CD4-positive, CD25-positive, alpha-beta regulatory T cell (primary cell): ENCODE measurements at regions not wholly inside any gene's neighbourhood (a gene's known extent, or its start where the extent isn't known, plus 50 kb on each side); places are given as distances from the start of the nearest gene placed in this dataset.
A peak's percentile ranks its signal among the peaks of the same experiment; 100 is the strongest.

Experiments
- ATAC-seq, 2 donors: fragments of 150-1000 bp; cut with Tn5 transposase; one replicate each; pipeline ENCODE4 v1.10.0; 2021; ENCODE audit warnings: low read depth in 2 of 2, moderate number of reproducible peaks in 2 of 2, moderate library complexity in 1 of 2
- DNase-seq, 3 donors: peaks; one replicate each; pipeline versions ENCODE4 v3.0.0 to v3.0.0-alpha.2; 2012 to 2022; ENCODE audit warnings: mixed read lengths in 1 of 3
- H3K27ac ChIP-seq: one replicate; pipeline ENCODE4 v1.7.0; 2013; ENCODE audit warnings: mild to moderate bottlenecking, low read length; ENCODE audit not compliant: insufficient read depth, poor library complexity, severe bottlenecking
- H3K27me3 ChIP-seq: one replicate; pipeline ENCODE4 v1.7.0; 2013; ENCODE audit warnings: low read length; ENCODE audit not compliant: control insufficient read depth, insufficient read depth
- H3K36me3 ChIP-seq: one replicate; pipeline ENCODE4 v1.7.0; 2013; ENCODE audit warnings: mild to moderate bottlenecking, low read length, moderate library complexity; ENCODE audit not compliant: control insufficient read depth, insufficient read depth
- H3K4me1 ChIP-seq: 2 replicates; pipeline ENCODE4 v1.7.0; 2013; ENCODE audit warnings: mild to moderate bottlenecking, low read length; ENCODE audit not compliant: insufficient read depth, control insufficient read depth, poor library complexity, severe bottlenecking
- H3K4me3 ChIP-seq: one replicate; pipeline ENCODE4 v1.7.0; 2013; ENCODE audit warnings: low read depth, mild to moderate bottlenecking, low read length, moderate library complexity
- H3K9me3 ChIP-seq, 2 experiments: 1 replicate in 1 of 2; 2 replicates in 1 of 2; pipeline ENCODE4 v1.7.0; 2013; ENCODE audit warnings: low read length in 2 of 2, mild to moderate bottlenecking in 1 of 2, moderate library complexity in 1 of 2; ENCODE audit not compliant: control insufficient read depth in 2 of 2
- H3K27ac Mint-ChIP-seq, 3 donors: one replicate each; pipeline ENCODE4 v1.8.0; 2020 to 2022; ENCODE audit warnings: mild to moderate bottlenecking in 3 of 3, mixed read lengths in 3 of 3, moderate library complexity in 2 of 3
- H3K27me3 Mint-ChIP-seq: one replicate; pipeline ENCODE4 v1.8.0; 2022; ENCODE audit warnings: mild to moderate bottlenecking, mixed read lengths
- H3K36me3 Mint-ChIP-seq: one replicate; pipeline ENCODE4 v1.8.0; 2020; ENCODE audit warnings: mixed read lengths
- H3K4me1 Mint-ChIP-seq, 4 donors: one replicate each; pipeline ENCODE4 v1.8.0; 2020 to 2022; ENCODE audit warnings: mixed read lengths in 4 of 4, mild to moderate bottlenecking in 1 of 4
- H3K4me3 Mint-ChIP-seq, 4 donors: one replicate each; pipeline ENCODE4 v1.8.0; 2020 to 2022; ENCODE audit warnings: mild to moderate bottlenecking in 4 of 4, mixed read lengths in 4 of 4, moderate library complexity in 3 of 4
- H3K9me3 Mint-ChIP-seq, 7 donors: one replicate each; pipeline ENCODE4 v1.8.0; 2020 to 2022; ENCODE audit warnings: mixed read lengths in 7 of 7, mild to moderate bottlenecking in 3 of 7, moderate library complexity in 2 of 7

DNA sequence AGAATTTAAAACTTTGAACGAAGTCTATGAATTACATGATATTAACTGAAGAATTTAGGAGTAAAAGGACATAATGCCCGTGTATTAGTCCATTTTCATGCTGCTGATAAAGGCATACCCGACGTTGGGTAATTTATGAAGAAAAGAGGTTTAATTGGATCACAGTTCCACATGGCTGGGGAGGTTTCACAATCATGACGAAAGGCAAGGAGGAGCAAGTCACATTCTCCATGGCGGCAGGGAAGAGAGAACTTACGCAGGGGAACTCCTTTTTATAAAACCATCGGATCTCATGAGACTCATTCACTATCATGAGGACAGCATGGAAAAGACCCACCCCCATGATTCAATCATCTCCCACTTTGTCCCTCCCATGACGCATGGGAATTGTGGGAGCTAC lies 210.6 kb downstream of the CD83 start:
- Histone ChIP-seq H3K4me3 (no peak overlapping the region), H3K4me1 (no peaks in the 10 kb centered on the region), H3K27ac (no peak overlapping the region), H3K27me3 (no peaks in the 10 kb centered on the region), H3K36me3 (no peaks in the 10 kb centered on the region), H3K9me3 (no peaks in the 10 kb centered on the region)
- H3K27me3 Mint-ChIP-seq = peaks cover 18% of the 10 kb centered on the region
- ATAC-seq = no peak
- no peaks in the 10 kb centered on the region for H3K4me1 Mint-ChIP-seq
- DNase-seq = no peak
- H3K27ac Mint-ChIP-seq = no peak overlapping the region
- no peak overlapping the region for H3K4me3 Mint-ChIP-seq
- peaks cover 0 to 2% (median 0%) of the 10 kb centered on the region in 7 donors for H3K9me3 Mint-ChIP-seq
- H3K36me3 Mint-ChIP-seq = no peaks in the 10 kb centered on the region

- Mint-ChIP-seq H3K36me3 (no peaks in the 10 kb centered on the region), H3K4me3 (no peak overlapping the region), H3K4me1 (no peaks in the 10 kb centered on the region), H3K27me3 (peaks cover 22% of the 10 kb centered on the region), H3K9me3 (peaks cover 2 to 9% (median 4%) of the 10 kb centered on the region in 7 donors), H3K27ac (no peak overlapping the region)
- Histone ChIP-seq H3K4me1 (no peaks in the 10 kb centered on the region), H3K27me3 (no peaks in the 10 kb centered on the region), H3K9me3 (no peaks in the 10 kb centered on the region), H3K27ac (no peak overlapping the region), H3K4me3 (no peak overlapping the region), H3K36me3 (no peaks in the 10 kb centered on the region)
- no peak for DNase-seq
- ATAC-seq = no peak
These were observed 216.2 kb downstream of the CD83 start for GRCh38 chr6:14333556-14334305.

GRCh38 chr6:14335071-14335470 lies 217.5 kb downstream of the CD83 start:
- Histone ChIP-seq H3K4me3 (no peak overlapping the region), H3K36me3 (no peaks in the 10 kb centered on the region), H3K27me3 (no peaks in the 10 kb centered on the region), H3K27ac (no peak overlapping the region), H3K9me3 (no peaks in the 10 kb centered on the region), H3K4me1 (no peaks in the 10 kb centered on the region)
- H3K9me3 Mint-ChIP-seq = peaks cover 2 to 9% (median 4%) of the 10 kb centered on the region in 7 donors
- no peaks in the 10 kb centered on the region for H3K36me3 Mint-ChIP-seq
- ATAC-seq = no peak
- H3K4me3 Mint-ChIP-seq = no peak overlapping the region
- peaks cover 22% of the 10 kb centered on the region for H3K27me3 Mint-ChIP-seq
- no peak for DNase-seq
- no peaks in the 10 kb centered on the region for H3K4me1 Mint-ChIP-seq
- H3K27ac Mint-ChIP-seq = no peak overlapping the region

DNA sequence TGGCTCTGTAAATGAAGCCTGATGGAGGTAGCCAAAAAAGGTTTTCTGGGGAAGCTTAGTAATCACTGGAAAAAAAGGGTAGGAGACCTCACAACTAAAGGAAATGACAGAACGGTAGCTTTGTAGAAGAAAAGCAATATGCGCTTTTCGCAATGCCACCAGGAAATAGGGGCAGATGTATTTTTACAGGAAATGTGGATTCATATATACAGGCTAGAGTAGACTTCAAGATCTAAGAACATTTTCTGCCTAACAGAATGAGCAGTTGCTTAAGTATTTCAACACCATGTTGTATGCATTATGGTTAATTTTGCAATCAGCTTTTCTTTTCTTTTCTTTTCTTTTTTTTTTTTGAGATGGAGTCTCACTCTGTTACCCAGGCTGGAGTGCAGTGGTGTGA lies 219.6 kb downstream of the CD83 start:
- H3K4me1 ChIP-seq = no peaks in the 10 kb centered on the region
- no peaks in the 10 kb centered on the region for H3K9me3 ChIP-seq
- no peak overlapping the region for H3K4me3 ChIP-seq
- H3K36me3 ChIP-seq = no peaks in the 10 kb centered on the region
- Mint-ChIP-seq H3K27ac (no peak overlapping the region), H3K4me1 (no peaks in the 10 kb centered on the region), H3K27me3 (peaks cover 19% of the 10 kb centered on the region), H3K9me3 (peaks cover 2 to 9% (median 4%) of the 10 kb centered on the region in 7 donors), H3K4me3 (no peak overlapping the region), H3K36me3 (no peaks in the 10 kb centered on the region)
- no peak overlapping the region for H3K27ac ChIP-seq
- no peaks in the 10 kb centered on the region for H3K27me3 ChIP-seq
- DNase-seq = no peak
- no peak for ATAC-seq

- no peaks in the 10 kb centered on the region for H3K4me1 Mint-ChIP-seq
- no peak overlapping the region for H3K27ac ChIP-seq
- H3K4me3 Mint-ChIP-seq = no peak overlapping the region
- H3K4me3 ChIP-seq = no peak overlapping the region
- no peak for ATAC-seq
- H3K9me3 ChIP-seq = no peaks in the 10 kb centered on the region
- peaks cover 15% of the 10 kb centered on the region for H3K27me3 Mint-ChIP-seq
- DNase-seq = no peak
- no peaks in the 10 kb centered on the region for H3K36me3 ChIP-seq
- H3K27ac Mint-ChIP-seq = no peak overlapping the region
- no peaks in the 10 kb centered on the region for H3K36me3 Mint-ChIP-seq
- peaks cover 1 to 9% (median 4%) of the 10 kb centered on the region in 7 donors for H3K9me3 Mint-ChIP-seq
- no peaks in the 10 kb centered on the region for H3K27me3 ChIP-seq
- H3K4me1 ChIP-seq = no peaks in the 10 kb centered on the region
These were observed 221.6 kb downstream of the CD83 start for GRCh38 chr6:14339172-14339571.

- Histone ChIP-seq H3K27me3 (no peaks in the 10 kb centered on the region), H3K27ac (no peak overlapping the region), H3K36me3 (no peaks in the 10 kb centered on the region), H3K9me3 (no peaks in the 10 kb centered on the region), H3K4me1 (no peaks in the 10 kb centered on the region), H3K4me3 (no peak overlapping the region)
- Mint-ChIP-seq H3K27ac (no peak overlapping the region), H3K9me3 (peaks cover 1 to 9% (median 4%) of the 10 kb centered on the region in 7 donors), H3K4me1 (no peaks in the 10 kb centered on the region), H3K4me3 (peak overlapping the region in 1 of 4 donors; percentile 11), H3K36me3 (no peaks in the 10 kb centered on the region), H3K27me3 (peaks cover 15% of the 10 kb centered on the region)
- ATAC-seq (no peak), DNase-seq (no peak)
These were observed 222.4 kb downstream of the CD83 start for GRCh38 chr6:14339711-14340584.

DNA sequence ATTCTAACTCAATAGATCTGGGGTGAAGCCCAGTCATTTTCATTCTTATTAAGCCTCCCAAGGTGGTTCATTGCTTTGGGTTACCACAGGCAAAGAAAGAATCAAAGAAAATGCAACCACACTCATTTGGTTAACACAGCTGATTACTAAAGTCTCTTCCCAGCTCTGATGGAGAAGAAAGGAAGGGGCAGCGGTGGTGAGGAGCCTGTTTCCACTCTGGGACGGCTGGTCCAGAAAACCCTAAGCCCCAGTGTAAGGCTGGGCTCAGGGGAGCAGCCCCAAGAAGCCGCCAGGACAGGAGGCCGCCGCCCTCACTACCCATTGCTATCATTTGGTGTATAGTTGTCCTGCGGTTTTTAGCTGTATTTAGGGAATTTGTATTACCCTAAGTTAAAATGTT lies 226.9 kb downstream of the CD83 start:
- H3K9me3 ChIP-seq = no peaks in the 10 kb centered on the region
- DNase-seq = no peak
- no peaks in the 10 kb centered on the region for H3K36me3 Mint-ChIP-seq
- H3K27me3 ChIP-seq = no peaks in the 10 kb centered on the region
- no peak overlapping the region for H3K4me3 Mint-ChIP-seq
- no peak overlapping the region for H3K4me3 ChIP-seq
- H3K36me3 ChIP-seq = no peaks in the 10 kb centered on the region
- H3K27ac ChIP-seq = no peak overlapping the region
- peaks cover 0 to 1% (median 0%) of the 10 kb centered on the region in 7 donors for H3K9me3 Mint-ChIP-seq
- H3K4me1 Mint-ChIP-seq = no peaks in the 10 kb centered on the region
- ATAC-seq = no peak
- no peaks in the 10 kb centered on the region for H3K4me1 ChIP-seq
- no peak overlapping the region for H3K27ac Mint-ChIP-seq
- H3K27me3 Mint-ChIP-seq = peaks cover 5% of the 10 kb centered on the region
